ENCODE measurements at regions not wholly inside any gene's neighbourhood (a gene's known extent, or its start where the extent isn't known, plus 50 kb on each side); places are given as distances from the start of the nearest gene placed in this dataset.
A peak's percentile ranks its signal among the peaks of the same experiment; 100 is the strongest.
"Not testable (repeated sequence)": the region's sequence is repeated elsewhere in the genome, so short reads cannot be mapped to it uniquely, and the experiment has no call there.

DNA sequence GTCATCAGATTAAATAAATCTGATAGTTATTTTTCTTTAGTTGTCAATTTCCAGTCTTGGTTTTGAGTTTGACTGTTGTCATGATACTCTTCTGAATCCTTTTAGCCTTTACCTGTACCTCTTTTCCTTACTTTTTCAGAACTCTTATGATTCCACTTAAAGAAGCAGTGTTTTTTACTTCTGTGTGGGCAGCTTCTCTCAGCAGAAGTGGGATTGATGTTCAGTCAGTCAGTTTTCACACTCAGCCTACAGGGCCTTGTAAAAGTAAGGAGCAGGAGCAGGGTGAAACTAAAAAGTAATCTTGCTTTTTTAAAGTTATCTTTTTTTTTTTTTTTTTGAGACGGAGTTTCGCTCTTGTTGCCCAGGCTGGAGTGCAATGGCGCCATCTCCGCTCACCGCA lies 75.1 kb downstream of the HAUS1 start:
- no peak for DNase-seq

DNA sequence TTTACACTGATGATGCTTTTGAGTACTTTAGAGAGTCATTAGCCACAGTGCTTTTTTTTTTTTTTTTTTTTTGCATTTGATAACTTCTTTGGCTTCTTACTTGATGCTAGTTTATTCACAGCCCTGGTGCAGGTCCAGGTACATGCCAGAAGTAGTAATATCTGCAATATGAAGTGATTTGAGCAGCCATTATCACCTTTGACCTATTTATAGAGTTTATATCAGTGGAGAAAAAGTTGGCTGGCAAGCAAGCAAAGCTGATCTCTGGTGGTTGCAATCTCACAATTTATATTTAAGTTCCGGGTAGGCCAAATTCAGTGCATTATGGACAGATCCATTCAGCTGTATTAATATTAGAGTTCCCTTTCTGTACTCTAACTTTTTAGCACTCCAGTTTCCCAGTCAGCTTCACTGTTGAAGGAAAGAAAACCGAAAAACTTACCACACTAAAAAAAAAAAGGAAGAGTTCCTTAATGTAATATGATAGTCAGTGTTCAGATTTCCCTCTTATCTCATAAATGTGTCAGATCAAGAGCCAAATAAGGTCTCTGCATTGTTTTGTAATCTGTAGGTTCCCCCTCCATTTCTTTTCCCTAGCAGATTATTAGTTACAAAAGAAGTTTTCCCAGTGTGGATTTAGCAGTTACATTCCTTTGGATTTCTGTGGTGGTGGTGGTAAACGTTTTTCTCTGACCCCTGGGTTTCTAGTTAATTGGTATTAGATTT lies 78.6 kb downstream of the HAUS1 start:
- DNase-seq: peak; percentile 25

DNA sequence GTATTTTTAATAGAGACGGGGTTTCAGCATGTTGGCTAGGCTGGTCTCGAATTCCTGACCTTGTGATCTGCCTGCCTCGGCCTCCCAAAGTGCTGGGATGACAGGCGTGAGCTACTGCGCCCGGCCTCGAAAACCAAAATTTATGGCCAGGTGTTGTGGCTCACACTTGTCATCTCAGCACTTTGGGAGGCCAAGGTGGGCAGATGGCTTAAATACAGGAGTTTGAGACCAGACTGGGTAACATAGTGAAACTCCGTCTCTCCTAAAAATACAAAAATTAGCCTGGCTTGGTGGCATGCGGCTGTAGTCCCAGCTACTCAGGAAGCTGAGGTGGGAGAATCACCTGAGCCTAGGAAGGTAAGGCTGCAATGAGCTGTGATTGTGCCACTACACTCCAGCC lies 80.1 kb downstream of the HAUS1 start:
- DNase-seq: not testable (repeated sequence)

DNA sequence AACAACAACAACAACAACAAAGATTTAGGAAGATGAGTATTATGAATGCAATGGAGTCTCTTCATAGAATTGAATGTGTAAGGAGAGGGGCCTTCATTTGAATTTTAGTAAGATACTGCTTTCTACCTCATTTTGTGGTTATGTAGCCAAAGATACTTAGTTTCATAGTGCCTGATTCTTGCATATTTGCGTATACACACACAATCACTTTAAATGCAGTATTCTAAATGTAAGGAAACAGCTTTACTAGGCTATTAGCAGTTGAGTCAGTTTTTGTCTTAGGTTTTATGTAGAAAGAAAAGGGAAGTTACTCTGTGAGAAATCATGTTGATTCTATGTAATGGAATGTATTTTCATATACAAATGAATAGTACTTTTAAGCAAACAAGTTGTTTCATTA lies 80.5 kb downstream of the HAUS1 start:
- peak; percentile 24 for DNase-seq

DNA sequence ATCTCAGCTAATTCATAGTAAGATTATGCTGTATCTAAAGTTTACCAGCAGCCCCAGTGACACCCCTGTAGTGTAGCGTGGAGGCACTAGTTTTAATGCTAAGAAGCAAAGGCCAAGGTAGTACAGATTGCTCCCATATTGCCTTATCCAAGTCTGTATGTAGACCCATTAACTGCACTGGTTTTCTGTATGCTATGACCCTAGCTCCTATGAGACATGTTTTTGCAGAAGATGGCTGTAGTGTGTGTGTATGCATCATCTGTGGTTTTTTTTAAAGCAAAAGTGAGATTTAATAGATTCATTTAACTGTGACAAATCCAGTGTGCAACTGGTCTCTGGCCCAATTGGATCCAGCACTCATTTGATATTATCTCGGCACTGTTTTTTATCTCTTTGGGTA lies 86.5 kb downstream of the HAUS1 start:
- no peak for DNase-seq

DNA sequence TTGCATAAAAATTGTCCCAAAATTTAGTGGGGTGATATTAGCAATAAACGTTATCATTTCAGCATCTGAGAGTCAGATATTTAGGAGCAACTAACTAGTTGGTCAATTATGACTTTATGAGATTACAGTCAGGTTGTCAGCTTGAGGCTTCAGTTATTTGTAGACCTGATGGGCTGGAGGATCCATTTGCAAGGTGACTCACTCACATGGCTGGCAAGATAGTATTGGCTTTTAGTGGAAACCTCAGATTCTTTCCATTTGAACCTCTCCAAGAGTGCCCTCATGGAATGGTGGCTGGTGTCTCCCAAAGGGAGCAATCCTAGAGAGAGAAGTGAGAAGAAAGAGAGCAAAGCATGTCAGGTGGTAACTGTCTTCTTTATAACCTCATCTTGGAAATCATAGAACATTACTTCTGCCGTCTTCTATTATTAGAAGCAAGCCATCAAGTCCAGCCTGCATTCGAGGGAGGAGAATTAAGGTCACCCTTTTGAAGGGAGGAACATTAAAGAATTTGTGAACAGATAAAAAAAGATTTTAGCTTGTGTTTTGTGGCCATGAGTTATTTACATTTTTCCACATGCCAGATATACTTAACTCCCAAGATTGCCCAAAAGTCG lies 92.5 kb downstream of the HAUS1 start:
- no peak for DNase-seq

DNA sequence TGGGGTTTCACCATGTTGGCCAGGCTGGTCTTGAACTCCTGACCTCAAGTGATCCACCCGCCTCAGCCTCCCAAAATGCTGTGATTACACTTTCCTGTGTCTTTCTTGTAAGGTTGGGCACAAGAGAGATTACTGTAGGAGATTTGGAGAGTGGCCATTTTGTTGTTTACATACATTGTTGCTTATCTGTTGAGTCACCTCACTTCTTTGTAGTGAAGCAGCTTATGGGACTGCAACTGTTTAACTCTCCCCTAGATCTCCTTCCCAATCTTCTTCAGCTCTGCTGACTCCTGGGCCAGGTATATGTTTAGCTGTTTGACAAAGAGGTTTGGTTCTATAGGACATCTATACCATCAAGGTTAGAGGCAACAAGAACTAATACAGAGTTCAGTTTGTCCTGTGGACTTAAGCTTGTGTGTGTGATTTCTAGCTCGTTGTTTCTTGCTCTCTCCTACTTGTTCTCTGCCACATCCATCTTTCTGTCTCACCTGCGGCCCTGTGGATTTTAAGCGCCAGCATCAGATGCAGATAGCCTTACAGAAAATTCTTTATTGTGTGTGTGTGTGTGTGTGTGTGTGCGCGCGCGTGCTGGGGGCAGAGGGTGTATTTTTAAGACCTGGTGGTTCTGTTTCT lies 95.4 kb downstream of the HAUS1 start:
- DNase-seq: peak; percentile 57

DNA sequence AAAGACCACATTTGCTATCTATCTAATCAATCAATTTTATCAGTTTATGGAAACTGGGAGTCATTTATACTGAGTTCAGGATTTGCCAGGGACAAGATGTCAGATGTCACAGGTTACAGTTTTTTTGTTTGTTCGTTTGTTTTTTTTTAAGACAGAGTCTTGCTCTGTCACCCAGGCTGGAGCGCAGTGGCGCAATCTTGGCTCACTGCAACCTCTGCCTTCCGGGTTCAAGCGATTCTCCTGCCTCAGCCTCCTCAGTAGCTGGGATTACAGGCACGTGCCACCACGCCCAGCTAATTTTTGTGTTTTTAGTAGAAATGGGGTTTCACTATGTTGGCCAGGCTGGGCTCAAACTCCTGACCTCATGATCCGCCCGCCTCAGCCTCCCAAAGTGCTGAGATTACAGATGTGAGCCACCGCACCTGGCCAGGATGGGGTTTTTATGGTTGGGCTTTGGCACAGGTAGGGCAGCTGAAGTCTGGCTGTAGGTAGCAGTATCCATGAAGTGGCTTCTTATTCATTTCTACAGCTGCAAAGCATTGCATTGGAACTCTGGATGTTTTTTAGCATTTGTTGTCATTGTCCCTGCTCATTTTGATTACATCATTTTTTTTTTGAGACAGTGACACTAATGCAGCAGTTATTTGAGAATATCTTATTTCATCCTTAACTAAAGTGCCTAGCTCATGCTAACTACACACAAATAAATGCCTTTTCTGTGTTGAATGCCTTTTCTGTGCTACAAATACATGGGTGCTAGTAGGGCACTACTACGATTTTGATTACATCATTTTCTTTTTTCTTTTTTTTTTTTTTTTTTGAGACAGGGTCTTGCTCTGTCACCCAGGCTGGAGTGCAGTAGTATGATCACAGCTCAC lies 96.2 kb downstream of the HAUS1 start:
- peak; percentile 23 for DNase-seq

DNA sequence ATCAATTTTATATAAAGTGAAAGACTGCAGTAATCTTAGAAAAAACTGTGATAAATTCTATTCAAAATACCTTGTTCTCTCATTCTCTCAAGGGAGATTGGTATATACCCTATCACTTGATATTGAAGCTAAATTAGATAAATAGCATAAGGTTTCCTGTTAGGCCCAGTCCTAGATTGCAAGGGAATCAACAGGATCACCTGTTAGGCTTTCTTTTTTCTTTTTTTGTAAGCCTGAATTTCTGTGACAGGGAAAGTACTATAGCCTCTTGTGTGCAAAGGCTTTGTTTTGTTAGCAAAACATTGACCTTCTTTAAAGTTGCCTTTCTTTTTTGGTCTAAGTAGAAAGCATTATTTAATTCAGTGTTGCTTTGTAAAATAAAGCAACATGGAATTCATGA lies 100.0 kb downstream of the HAUS1 start:
- DNase-seq: no peak

DNA sequence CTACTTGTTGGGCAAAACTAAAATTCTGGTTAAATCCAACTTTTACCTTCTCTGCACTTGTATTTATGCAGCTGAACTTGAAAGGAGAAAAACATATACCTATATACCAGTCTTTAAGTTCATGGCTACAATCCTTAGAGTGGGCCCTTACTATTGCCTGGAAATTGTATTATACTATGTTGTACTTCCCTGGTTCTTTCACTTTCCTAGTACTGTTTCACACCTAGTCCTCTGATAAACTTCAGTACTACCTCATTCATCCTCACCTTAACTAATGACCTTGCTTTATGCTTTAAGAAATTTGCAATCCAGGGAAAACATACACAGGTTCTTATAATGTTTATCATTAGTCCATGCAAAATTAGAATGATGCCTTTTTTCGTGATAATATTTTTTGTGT lies 103.8 kb downstream of the HAUS1 start:
- DNase-seq: no peak

DNA sequence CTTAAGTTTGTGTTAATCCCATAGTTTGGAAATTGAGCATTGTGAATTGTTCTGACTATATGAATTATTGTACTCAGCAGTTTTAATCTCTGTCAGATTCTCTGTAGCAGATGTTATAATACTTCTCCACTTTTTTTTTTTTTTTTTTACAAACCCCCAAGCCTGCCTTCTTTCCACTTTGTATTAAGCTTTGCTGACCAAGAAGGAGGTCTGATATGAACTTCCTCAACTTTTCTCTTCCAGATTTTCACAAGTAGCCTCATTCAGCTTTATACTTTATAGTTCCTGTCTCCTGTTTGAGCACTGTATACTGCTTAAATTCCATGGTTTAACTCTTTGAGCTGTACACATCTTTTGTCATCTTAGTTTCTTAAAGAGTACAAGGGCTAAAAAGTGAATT lies 105.0 kb downstream of the HAUS1 start:
- DNase-seq: no peak

DNA sequence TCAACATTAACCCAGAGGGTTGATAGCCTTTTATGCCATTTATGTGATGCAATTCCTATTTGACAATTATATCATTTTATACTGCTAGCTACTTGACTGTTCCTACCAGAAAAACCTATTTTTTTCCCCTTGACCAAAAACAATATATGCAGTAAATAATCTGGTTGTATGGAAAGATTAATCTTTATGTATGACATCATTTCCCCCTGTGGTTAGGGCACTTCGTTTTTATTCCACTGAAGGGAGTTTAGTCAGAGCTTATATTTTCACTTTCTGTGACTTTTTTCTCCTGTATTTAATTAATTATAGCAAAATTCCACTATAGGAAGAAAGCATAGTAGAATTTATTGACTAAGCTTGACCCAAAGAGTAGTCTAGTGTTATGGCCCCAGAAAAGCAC lies 107.6 kb downstream of the HAUS1 start:
- DNase-seq: peak; percentile 68

DNA sequence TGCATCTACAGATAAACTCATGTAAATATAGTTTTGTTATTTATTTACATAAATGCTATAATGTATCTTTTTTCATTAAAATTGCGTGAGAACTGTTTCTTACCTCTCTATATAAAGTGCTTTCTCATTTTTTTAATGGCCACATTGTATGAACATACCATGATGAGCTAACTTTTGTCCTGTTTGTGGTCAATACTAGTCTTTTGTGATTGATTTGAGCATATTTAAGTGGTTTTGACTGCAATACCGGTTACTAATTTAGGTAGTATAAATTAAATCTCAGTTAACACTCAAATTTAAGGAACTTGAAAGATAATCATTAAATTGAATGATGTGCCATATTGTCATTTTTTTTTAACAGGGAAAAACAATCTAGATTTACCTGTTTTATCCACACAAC lies 108.2 kb downstream of the HAUS1 start:
- no peak for DNase-seq

DNA sequence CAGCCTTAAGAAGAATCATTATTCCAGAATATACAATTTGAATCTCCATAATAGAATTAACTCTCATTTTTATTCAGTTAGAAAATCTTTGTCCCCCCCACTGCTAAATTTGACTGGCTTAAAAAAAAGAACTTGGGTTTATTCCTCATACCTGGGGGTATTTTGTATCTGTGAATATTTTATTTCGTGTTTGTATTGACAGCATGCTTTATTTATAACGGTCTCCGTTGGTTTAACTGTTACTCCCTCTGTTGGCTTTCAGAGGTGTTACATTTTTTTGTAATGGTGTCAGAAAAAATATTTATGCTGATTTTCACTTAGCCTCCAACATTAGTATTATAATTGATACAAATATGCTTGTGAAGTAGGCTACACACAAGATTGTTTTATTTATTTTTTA lies 109.1 kb downstream of the HAUS1 start:
- peak; percentile 22 for DNase-seq

DNA sequence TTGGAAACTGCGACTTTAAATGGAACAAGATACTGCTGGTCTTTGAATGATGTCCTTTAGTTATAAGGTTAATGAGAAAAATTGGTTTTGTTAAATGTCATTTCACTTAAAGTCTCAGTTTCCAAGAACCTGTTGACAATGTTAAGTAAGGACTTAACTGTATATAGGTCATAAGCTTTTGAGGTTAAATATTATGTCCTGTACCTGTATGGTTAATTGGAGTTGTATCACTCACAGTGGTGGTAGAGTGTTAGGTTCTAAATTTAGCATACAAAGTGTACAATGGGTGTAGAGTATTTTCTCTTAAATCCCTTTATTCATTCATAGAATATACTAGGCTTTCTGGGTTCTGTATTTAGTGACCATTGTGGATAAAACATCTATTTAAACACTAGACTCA lies 110.2 kb downstream of the HAUS1 start:
- no peak for DNase-seq

DNA sequence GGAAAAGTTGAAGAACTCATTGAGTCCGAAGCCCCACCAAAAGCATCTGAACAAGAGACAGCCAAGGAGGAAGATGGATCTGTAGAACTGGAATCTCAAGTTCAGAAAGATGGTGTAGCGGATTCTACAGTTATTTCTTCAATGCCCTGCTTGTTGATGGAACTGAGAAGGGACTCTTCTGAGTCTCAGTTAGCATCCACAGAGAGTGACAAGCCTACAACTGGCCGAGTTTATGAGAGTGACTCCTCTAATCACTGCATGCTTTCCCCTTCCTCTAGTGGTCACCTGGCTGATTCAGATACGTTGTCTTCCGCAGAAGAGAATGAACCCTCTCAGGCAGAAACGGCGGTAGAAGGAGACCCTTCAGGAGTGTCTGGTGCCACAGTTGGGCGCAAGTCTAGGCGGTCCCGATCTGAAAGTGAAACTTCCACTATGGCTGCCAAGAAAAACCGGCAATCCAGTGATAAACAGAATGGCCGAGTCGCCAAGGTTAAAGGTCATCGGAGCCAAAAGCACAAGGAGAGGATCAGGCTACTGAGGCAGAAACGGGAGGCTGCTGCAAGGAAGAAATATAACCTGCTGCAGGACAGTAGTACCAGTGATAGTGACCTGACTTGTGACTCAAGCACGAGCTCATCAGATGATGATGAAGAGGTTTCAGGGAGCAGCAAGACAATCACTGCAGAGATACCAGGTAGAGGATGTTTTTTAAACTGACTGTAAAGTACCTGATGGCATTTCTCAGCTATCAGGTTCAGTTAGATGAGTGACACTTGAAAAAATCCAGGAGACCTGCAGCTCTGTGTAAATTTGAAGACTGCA lies 111.9 kb downstream of the HAUS1 start:
- DNase-seq: no peak

DNA sequence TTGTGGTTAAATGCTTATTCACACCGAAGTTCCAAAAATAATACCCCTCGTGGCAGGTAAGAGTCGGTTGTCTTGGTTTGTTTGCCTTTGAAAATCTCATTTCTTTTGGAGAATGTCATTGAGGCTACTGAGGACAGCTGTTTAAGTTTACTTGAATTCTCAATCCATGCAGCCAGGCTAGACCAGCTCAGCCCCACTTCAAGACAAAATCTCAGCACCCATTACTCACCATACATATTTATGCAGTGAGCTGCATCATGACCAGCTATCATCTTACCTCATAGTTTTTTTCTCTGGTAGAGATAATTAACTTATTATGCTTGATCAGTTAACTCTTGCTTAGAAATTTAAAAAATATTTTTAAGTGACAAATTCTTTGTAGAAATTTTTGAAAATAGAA lies 115.9 kb downstream of the HAUS1 start:
- DNase-seq: no peak

DNA sequence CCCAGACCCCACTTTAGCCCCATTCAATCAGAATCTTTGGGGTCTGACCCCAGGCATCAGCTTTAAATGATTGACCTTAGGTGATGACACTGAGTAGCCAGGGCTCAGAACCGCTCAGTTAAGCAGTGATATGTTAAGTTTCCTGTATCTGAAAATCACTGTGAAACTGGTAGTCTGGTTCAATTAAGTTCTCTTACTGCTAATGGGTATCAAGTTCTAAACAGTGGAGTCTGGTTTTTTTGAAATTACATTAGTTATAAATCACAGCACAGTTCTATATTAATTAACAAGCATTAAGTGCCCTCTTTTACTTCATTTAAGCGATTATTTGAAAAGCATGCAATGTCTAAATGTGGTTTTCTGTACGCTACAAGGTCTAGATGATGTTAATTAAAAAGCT lies 117.9 kb downstream of the HAUS1 start:
- DNase-seq: no peak

DNA sequence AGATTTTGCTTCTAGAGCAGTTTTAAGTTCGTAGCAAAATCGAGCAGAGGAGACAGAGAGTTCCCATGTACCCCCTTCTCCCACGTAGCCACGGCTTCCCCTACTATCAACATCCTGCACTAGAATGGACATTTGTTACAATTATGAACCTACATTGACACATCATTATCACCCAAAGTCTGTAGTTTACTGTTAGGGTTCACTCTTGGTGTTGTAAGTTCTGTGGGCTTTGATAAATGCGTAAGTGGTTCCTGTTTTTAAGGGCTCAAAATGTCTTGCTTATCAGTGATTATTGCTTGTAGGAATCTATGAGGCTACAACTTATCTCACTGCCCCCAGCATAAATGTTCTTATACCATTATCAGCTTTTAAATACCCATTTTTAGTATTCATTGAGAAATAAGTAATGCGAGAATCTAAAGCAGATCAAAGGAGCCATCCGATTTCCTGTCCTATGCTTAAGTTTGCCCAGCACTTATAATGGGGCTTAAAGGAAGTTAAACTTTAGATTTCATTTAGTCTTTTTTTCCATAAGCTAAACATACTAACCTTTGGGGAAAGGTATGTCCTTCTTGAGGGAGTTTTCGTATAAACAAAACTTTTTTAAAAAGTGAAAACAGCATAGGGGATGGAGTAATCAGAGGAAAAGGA lies 118.7 kb downstream of the HAUS1 start:
- DNase-seq: peak; percentile 82

DNA sequence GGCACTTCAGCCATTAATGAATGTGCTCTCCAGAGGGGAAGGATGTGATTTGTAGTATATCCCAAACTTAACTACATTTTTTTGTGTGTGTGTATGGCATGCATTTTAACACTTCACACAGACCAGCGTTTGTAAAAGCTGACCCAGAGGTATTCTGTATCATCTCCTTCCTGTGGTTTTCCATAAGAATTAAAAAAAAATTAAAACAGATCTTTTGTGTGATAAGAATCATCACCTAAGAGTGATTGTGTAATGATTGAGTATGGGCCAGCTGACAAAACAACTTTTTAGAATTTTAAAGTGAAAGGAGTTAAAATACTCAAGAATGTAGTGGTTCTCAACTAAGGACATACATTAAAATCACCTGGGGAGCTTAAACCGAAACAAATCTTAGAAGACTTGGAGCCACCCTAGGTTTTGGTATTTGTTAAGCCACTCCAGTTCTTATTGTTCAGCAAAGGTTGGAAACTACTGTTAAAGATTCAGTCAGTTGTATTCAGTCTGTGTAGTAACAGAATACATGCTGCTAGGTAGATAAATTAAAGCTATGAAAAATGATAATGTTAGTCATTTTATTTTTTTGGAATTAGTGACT lies 120.1 kb downstream of the HAUS1 start:
- no peak for DNase-seq

DNA sequence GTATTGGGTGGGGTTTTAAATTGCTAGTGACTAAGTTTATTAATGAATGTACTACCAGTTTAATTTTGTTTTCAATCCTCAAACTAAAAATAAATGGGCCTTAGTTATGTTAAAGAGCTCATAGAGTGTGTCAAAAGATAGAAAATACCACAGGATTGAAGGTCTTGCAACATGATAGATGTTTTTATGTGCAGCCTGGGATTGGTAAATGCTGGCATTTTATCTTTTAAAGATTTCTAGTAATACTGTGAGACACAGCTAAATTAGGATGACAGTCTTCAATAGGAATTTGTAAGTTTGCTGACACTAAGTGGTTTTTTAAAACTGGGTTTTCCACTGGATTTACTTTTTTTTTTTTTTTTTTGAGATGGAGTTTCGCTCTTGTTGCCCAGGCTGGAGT lies 122.3 kb downstream of the HAUS1 start:
- no peak for DNase-seq

DNA sequence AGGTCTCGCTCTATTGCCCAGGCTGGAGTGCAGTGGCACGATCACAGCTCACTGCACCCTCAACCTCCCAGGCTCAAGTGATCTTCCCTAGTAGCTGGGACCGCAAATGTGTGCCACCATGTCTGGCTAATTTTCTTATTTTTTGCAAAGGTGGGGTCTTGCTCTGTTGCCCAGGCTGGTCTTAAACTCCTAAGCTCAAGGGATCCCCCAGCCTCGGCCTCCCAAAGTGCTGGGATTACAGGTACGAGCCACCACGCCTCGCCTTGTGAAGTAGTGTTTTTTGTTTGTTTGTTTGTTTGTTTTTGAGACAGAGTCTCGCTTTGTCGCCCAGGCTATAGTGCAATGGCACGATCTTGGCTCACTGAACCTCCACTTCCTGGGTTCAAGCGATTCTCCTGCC lies 125.5 kb downstream of the HAUS1 start:
- not testable (repeated sequence) for DNase-seq

All from OCI-M1 (cell line).